K562 (cell line): ENCODE measurements at regions not wholly inside any gene's neighbourhood (a gene's known extent, or its start where the extent isn't known, plus 50 kb on each side); places are given as distances from the start of the nearest gene placed in this dataset.

Source experiments
- ATAC-seq: fragments of 200-7000 bp; cut with Tn5 transposase; 3 replicates; pipeline ENCODE4 v1.9.1; 2020; ENCODE audit warnings: moderate library complexity
- BruUV-seq: library from RNA; stranded (reverse); fragments of 400-500 nt; replicated peaks from 2 replicates; lab custom pipeline; 2021; lab: Mats Ljungman, UMichigan
- CTCF ChIA-PET: fragments of 300-600 bp; formaldehyde crosslinking; extraction: SDS; loops from one replicate; lab custom pipeline; 2021; ENCODE audit warnings: low intra/inter-chr PET ratio; lab: Yijun Ruan, JAX
- POLR2A ChIA-PET: fragments of 300-600, 350-650 bp; sonication (Branson Sonifier 250); formaldehyde crosslinking; extraction: SDS; loops from one replicate; lab custom pipeline; 2021; ENCODE audit warnings: antibody characterized with exemption, inconsistent platforms; lab: Yijun Ruan, JAX
- DNase-seq, 4 experiments: peaks; one replicate each; pipeline versions ENCODE4 v3.0.0 to v3.0.0-alpha.2; 2011 to 2018; ENCODE audit warnings: low spot score in 3 of 4, mixed read lengths in 3 of 4; ENCODE audit errors: extremely low read depth in 1 of 4
- FAIRE-seq: peaks from 2 replicates; lab custom pipeline; 2011; peaks lifted over from hg19 to GRCh38; lab: Jason Lieb, UNC
- H2AFZ ChIP-seq: 2 replicates; pipeline ENCODE4 v1.6.0; 2011; ENCODE audit warnings: low read depth, low read length, control low read depth, inconsistent platforms
- H3K27ac ChIP-seq: fragments of 200-600 bp; 3 replicates; pipeline ENCODE4 v1.8.0; 2011; ENCODE audit warnings: low read depth, mild to moderate bottlenecking, control low read depth, inconsistent platforms, low read length, moderate library complexity, mixed read lengths; ENCODE audit errors: extremely low read depth
- H3K27me3 ChIP-seq, 2 experiments: fragments of 300-600 bp in 1 of 2; 2 replicates in 1 of 2; 3 replicates in 1 of 2; pipeline versions ENCODE4 v1.6.0 to v1.8.0; 2011; ENCODE audit warnings: inconsistent platforms in 2 of 2, low read length in 2 of 2, mild to moderate bottlenecking in 1 of 2, mixed read lengths in 1 of 2, moderate library complexity in 1 of 2; ENCODE audit not compliant: control insufficient read depth in 2 of 2, insufficient read depth in 2 of 2
- H3K36me3 ChIP-seq: fragments of 300-600 bp; 3 replicates; pipeline ENCODE4 v1.8.0; 2011; ENCODE audit warnings: mild to moderate bottlenecking, low read length, inconsistent platforms; ENCODE audit not compliant: control insufficient read depth, insufficient read depth
- H3K4me1 ChIP-seq, 2 experiments: fragments of 200-600 bp in 1 of 2; replicated peaks in 1 of 2; 2 replicates in 1 of 2; 3 replicates in 1 of 2; pipeline versions ENCODE4 v1.5.1 to v1.8.0; 2011; ENCODE audit warnings: inconsistent platforms in 2 of 2, low read length in 2 of 2, mild to moderate bottlenecking in 1 of 2, mixed read lengths in 1 of 2, moderate library complexity in 1 of 2; ENCODE audit not compliant: control insufficient read depth in 2 of 2, insufficient read depth in 2 of 2
- H3K4me2 ChIP-seq: 2 replicates; pipeline ENCODE4 v1.6.1; 2011; ENCODE audit warnings: low read length, control low read depth, inconsistent platforms, mixed read lengths; ENCODE audit not compliant: insufficient read depth
- H3K4me3 ChIP-seq: fragments of 200-600 bp; sonication (generic), shearing (Covaris generic); 2 replicates; pipeline ENCODE4 v1.5.1; 2016; ENCODE audit warnings: control low read depth, inconsistent platforms
- H3K79me2 ChIP-seq: fragments of 200-600 bp; 3 replicates; pipeline ENCODE4 v1.8.0; 2011; ENCODE audit warnings: low read length, inconsistent platforms; ENCODE audit not compliant: control insufficient read depth, insufficient read depth
- H3K9ac ChIP-seq, 2 experiments: 2 replicates each; pipeline versions ENCODE4 v1.6.0 to v1.6.1; 2011; ENCODE audit warnings: low read depth in 2 of 2, low read length in 2 of 2, control low read depth in 1 of 2, inconsistent platforms in 1 of 2, mild to moderate bottlenecking in 1 of 2, mixed read lengths in 1 of 2; ENCODE audit not compliant: insufficient read depth in 1 of 2
- H3K9me1 ChIP-seq: one replicate; pipeline ENCODE4 v1.6.0; 2011; ENCODE audit warnings: inconsistent platforms, mild to moderate bottlenecking, low read length, moderate library complexity; ENCODE audit not compliant: control insufficient read depth, insufficient read depth
- H3K9me3 ChIP-seq: replicated peaks from 2 replicates; pipeline ENCODE4 v1.5.1; 2011; ENCODE audit warnings: low read depth, low read length, inconsistent platforms; ENCODE audit not compliant: control insufficient read depth, insufficient read depth
- H4K20me1 ChIP-seq: replicated peaks from 2 replicates; pipeline ENCODE4 v1.6.1; 2011; ENCODE audit warnings: low read length, inconsistent platforms, mixed read lengths; ENCODE audit not compliant: control insufficient read depth, insufficient read depth
- CBX8 ChIP-seq: fragments of 200-600 bp; sonication (generic); IDR thresholded peaks from 2 replicates; pipeline ENCODE4 v1.6.1; 2012; ENCODE audit warnings: borderline replicate concordance, mixed run types, low read depth, mild to moderate bottlenecking, moderate library complexity, mixed read lengths, low read length, control low read depth, inconsistent platforms; ENCODE audit not compliant: poor library complexity, severe bottlenecking; ENCODE audit errors: extremely low read depth
- CTBP1 ChIP-seq: fragments of 450-650 bp; IDR thresholded peaks from 2 replicates; pipeline ENCODE4 v1.6.1; 2016; ENCODE audit warnings: borderline replicate concordance
- KDM1A ChIP-seq, 2 experiments: fragments of 450-650 bp; IDR thresholded peaks; 2 replicates each; pipeline ENCODE4 v1.6.1; 2016; ENCODE audit warnings: mild to moderate bottlenecking in 2 of 2
- MAFF ChIP-seq: IDR thresholded peaks from 2 replicates; pipeline ENCODE4 v1.6.1; 2012; ENCODE audit warnings: low read length, improper control_type of control experiment
- MECOM ChIP-seq: fragments of 250-450 bp; sonication (Bioruptor Pico); IDR thresholded peaks from 2 replicates; pipeline ENCODE4 v1.8.0; 2022; ENCODE audit warnings: inconsistent platforms
- MED1 ChIP-seq: sonication (generic); formaldehyde crosslinking; IDR thresholded peaks from 2 replicates; pipeline ENCODE4 v1.8.1; 2023; ENCODE audit warnings: missing genetic modification reagents, borderline replicate concordance
- NFE2 ChIP-seq: IDR thresholded peaks from 2 replicates; pipeline ENCODE4 v1.6.1; 2014; ENCODE audit warnings: antibody characterized with exemption, low read depth
- PRPF4 ChIP-seq: fragments of 200-400 bp; formaldehyde crosslinking; IDR thresholded peaks from one replicate; pipeline ENCODE4 v1.6.1; 2017; ENCODE audit warnings: low read length, low read depth, mild to moderate bottlenecking; ENCODE audit not compliant: insufficient read depth, poor library complexity, severe bottlenecking
- SIRT6 ChIP-seq: IDR thresholded peaks from one replicate; pipeline ENCODE4 v1.6.1; 2012; ENCODE audit warnings: low read depth, mild to moderate bottlenecking, control low read depth, inconsistent platforms, low read length, moderate library complexity
- ZNF165 ChIP-seq: fragments of 250-450 bp; sonication (Bioruptor Pico); IDR thresholded peaks from 2 replicates; pipeline ENCODE4 v1.4.0; 2020; ENCODE audit warnings: borderline replicate concordance
- WGBS: fragments of 100-300 bp; shearing (Covaris generic); methylation state at CpG from one replicate; pipeline ENCODE4 v1.1.6; 2016; ENCODE audit warnings: low coverage, mixed read lengths; ENCODE audit not compliant: insufficient coverage; ENCODE audit errors: missing lambda C conversion rate; 5-methylcytosine and 5-hydroxymethylcytosine counted together
- in situ Hi-C: fragments of 300-500 bp; cut with MboI; formaldehyde crosslinking; loops from 4 replicates; pipeline ENCODE4 v1.15.0; 2018; ENCODE audit warnings: inconsistent platforms, mixed read lengths
- intact Hi-C: fragments of 100-400 bp; cut with micrococcal nuclease; formaldehyde crosslinking; loops from 2 replicates; pipeline ENCODE4 v1.14.2; 2022
- TF ChIP-seq, protein P1 (sequence below): fragments of 250-450 bp; sonication (Bioruptor Pico); IDR thresholded peaks from 2 replicates; pipeline ENCODE4 v1.5.0; 2021
- TF ChIP-seq, protein P2 (sequence below): sonication (generic); IDR thresholded peaks from 2 replicates; pipeline ENCODE4 v1.6.1; 2016

DNA sequence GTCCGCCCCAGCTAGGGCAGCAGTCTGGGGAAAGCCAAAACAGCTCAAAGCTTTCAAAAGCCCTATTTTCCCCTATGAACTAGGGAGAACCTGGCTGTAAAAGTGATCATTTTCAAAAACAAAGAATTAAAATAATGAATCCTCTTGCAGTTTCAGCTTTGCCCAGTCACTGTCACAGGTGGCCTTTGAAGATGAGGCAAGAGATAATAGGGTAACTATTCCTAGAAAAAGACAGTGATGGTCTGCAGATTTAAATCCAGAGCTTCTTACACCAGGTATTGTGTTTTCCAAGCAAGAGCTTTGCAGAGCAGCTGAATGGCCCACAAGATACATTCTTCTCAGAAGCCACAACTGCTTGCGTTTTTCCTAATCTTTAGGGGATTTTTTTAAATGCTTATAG is 80.2 kb upstream of the NUDT4 start (continued):
- TF ChIP-seq, protein P1, sequence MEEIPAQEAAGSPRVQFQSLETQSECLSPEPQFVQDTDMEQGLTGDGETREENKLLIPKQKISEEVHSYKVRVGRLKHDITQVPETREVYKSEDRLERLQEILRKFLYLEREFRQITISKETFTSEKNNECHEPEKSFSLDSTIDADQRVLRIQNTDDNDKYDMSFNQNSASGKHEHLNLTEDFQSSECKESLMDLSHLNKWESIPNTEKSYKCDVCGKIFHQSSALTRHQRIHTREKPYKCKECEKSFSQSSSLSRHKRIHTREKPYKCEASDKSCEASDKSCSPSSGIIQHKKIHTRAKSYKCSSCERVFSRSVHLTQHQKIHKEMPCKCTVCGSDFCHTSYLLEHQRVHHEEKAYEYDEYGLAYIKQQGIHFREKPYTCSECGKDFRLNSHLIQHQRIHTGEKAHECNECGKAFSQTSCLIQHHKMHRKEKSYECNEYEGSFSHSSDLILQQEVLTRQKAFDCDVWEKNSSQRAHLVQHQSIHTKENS (CRISPR knock-in tag): no peak
- no peak for TF ChIP-seq MAFF
- no peak for TF ChIP-seq ZNF165
- no peak for TF ChIP-seq MED1 (CRISPR knock-in tag)
- TF ChIP-seq MECOM (CRISPR knock-in tag): peak; percentile 82; the same call in 1 of the 2 replicates
- TF ChIP-seq CTBP1: 0 out of 2 replicates have a peak, but pooled peaks have one; percentile 42
- TF ChIP-seq SIRT6: no peak
- no peak for TF ChIP-seq PRPF4
- peak; percentile 63 for TF ChIP-seq NFE2

DNA sequence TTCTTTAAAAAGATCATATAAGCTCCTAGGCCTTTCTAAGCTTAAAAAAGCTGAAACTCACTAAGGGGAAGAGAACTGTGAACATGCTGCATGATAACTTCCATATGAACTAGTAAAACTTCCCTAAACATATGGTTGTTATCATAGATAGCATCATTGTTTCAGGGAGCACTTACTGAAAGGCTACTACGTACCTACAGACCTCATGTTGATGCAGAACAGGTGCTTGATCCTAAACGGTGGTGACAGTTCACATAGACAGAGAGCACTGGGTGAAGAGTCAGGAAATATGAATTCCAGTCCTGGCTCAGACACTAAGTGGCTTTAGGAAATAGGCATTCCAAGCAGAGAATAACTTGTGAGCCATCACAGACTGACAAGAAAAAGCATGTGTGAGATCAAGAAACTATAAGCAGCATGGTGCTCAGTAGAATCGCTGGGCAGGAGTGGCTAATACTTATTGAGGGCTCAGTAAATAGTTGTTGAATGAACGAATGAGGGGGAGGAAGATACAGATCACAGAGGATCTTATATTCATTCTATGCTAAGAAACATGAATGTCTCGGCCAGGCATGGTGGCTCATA is 78.4 kb upstream of the NUDT4 start:
- no peaks in the 10 kb centered on the region for H3K9me3 ChIP-seq
- no peak overlapping the region for H3K4me2 ChIP-seq
- ATAC-seq (no peak), DNase-seq (no peak), FAIRE-seq (no peak)
- in situ Hi-C loops (no loop called here), intact Hi-C loops (no loop called here)
- H2AFZ ChIP-seq: peak overlapping the region; percentile 61
- H3K36me3 ChIP-seq: no peaks in the 10 kb centered on the region
- ChIA-PET CTCF (no interaction called here), POLR2A (interaction anchor here (1.7 kb wide), 1 partner anchor 10 kb away, joined by 4 read pairs; no protein-coding TSS in a partner anchor)
- no peak overlapping the region for H3K4me3 ChIP-seq
- peaks cover 7 to 33% of the 10 kb centered on the region in 2 experiments; a peak in 4 of 5 replicates for H3K4me1 ChIP-seq
- no peak overlapping the region for H3K27ac ChIP-seq
- H4K20me1 ChIP-seq: no peaks in the 10 kb centered on the region
- BruUV-seq: no TSS peak
- H3K9ac ChIP-seq: no peak overlapping the region
- no peaks in the 10 kb centered on the region for H3K79me2 ChIP-seq
- H3K27me3 ChIP-seq: no peaks in the 10 kb centered on the region
- WGBS: 44% methylated on average over 5 of the region's 5 CpGs
- TF ChIP-seq KDM1A (IDR thresholded peaks at IDR 0.05): 0 out of 4 replicates have a peak, but pooled peaks of 1 of the 2 experiments have one; percentile 25
- no peak for TF ChIP-seq CBX8
- TF ChIP-seq, protein P2, sequence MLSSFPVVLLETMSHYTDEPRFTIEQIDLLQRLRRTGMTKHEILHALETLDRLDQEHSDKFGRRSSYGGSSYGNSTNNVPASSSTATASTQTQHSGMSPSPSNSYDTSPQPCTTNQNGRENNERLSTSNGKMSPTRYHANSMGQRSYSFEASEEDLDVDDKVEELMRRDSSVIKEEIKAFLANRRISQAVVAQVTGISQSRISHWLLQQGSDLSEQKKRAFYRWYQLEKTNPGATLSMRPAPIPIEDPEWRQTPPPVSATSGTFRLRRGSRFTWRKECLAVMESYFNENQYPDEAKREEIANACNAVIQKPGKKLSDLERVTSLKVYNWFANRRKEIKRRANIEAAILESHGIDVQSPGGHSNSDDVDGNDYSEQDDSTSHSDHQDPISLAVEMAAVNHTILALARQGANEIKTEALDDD: peak; percentile 54; the same call in 1 of the 2 replicates
- H3K9me1 ChIP-seq: no peaks in the 10 kb centered on the region
